Hematopoietic multipotent progenitor cell (in vitro differentiated cells): ENCODE measurements at regions not wholly inside any gene's neighbourhood (a gene's known extent, or its start where the extent isn't known, plus 50 kb on each side); places are given as distances from the start of the nearest gene placed in this dataset.
A peak's percentile ranks its signal among the peaks of the same experiment; 100 is the strongest.

ENCODE experiments used
- DNase-seq, 3 donors: peaks; one replicate each; pipeline ENCODE4 v3.0.0-alpha.2; 2011 to 2015; ENCODE audit warnings: low read depth in 2 of 3, low spot score in 2 of 3

GRCh38 chr6:169961772-169962561 lies 210.5 kb downstream of the ERMARD start:
- peak in 2 of 3 donors; percentile 39 to 53 for DNase-seq

DNA sequence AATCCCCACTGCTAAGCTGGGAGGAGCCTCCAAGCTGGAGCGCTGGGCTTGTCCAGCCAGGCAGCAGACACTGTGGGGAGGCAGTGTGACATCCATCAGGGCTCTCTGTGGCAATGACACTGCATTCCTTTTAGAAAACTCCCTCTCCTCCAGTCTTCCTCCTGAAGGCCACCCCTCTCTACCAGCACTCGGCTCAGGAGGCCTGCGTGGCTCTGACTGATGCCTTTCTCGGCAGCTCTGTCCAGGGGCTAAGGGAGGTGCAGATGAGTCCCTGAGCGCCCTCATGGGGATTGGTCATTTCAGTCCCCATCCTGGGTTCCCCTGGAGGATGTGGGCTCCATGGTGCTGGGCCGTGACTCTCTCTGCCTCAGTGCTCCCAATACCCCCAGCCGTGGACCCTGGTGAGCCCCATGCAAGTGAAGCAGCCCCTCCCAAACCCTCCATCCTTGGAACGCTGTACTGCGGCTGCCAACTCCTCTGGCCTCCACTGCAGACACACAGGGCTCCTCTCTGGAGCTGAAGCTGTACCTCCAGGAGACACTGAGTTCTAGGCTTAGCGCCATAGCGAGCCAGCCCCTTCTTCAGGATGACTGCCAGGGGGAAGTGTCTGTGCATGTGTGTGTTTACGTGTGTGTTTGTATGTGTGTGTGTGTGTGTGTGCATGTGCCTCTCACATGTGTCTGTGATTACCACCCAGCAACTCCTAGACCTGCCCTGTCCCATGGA lies 209.6 kb downstream of the ERMARD start:
- DNase-seq, result no peak

- no peak for DNase-seq
Measured at GRCh38 chr6:169960521-169960885, 209.1 kb downstream of the ERMARD start.

DNA sequence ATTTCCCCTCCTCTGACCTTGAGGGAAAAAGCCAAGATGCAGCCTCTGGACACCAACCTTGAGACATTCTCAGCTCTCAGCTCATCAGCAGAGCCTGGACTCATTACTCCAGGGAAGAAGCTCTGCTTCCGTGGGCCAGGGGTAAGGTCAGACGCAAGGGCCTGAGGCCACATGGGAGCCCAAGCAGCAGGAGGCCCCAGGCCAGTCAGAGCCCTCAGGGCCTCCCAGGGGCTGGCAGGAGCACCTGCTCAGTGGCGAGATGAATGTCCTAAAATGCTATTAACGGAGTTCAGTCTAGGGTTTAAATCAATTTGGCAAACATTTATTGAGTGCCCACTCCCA lies 208.6 kb downstream of the ERMARD start:
- DNase-seq, result no peak

DNA sequence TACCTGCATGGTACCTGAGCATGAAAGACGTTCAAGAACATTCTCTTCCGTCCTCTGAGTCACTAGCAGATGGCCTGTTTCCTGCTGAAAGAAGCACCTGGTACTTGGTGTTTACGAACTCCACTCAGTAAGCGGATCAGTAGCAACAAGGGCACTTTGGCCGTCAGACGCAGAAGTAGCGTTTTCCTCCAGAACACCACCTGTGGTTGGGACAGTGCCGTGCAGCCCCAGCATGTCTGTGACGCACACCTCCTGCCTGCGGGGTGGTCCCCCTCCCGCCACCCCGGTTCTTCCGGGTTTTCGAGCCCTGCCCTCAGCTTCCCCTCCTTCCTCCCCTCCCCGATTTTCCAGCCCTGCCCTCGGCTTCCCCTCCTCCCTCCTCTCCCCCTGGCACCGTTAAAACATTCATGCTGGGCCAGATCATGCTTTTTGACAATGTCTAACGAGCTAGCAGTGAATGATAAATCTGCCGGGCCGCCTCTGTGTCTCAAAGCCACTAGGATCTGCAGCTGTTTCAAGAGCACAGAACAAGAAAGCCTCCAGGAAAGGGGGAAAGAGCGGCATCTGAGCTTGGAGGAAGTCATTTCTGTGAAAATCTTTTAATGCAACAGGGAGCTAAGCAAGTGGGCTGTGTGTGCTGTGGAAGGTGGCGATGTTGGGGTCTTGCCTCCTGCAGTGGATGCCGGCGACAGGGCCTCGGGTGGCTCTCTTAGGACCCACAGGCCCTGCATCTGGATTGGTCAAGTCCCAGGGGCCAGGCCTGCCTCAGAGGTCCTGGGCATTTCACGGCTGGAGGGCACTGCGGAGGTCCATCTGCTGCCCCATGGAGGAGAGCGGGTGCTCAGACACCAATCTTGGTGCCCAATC lies 207.9 kb downstream of the ERMARD start:
- DNase-seq, result peak in 2 of 3 donors; percentile 77 to 82

DNA sequence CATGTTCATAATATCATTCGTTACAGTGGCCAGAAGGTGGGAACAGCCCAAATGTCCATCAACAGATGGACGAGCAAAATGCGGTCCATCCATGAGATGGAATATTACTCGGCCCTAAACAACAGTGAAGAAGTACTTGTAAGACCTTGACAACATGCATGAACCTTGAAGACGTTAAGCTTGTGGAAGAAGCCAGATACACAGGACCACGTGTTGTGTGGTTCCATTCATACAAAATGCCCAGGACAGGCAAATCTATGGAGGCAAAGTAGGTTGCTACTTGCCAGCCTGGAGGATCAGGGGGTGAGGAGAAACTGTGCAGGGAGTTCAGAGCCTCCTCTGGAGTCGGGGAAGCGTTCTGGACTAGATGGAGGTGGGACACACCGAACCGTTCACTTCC lies 207.1 kb downstream of the ERMARD start:
- no peak for DNase-seq

DNA sequence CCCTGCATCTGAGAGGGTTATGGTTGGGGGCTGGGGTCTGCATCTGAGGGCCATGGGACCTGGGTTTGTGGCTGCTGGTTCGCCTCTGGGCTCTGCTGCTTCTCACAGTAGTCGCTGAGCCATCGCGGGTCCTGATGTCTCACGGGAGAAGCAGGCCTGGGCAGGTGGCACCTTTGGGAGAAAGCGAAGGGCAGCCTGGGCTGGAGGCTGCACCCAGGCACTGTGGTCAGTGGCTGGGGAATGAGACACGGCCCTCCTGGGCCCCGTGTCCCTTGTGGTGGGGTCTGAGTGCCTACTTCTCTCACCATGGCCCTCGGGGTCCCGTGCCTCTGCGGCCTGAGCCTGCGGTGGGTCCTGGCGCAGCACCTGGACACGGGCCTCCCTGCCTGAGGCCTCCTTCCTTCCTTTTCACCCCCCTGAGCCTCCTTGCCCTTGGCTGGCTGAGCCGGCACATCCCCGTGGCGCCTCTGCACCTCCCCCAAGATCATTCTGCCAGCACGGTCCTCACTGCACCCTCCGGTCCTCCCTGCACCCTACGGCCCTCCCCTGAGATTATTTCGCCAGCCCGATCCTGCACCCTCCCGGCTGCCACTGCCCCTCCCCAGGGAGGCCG lies 206.0 kb downstream of the ERMARD start:
- DNase-seq, result no peak

DNA sequence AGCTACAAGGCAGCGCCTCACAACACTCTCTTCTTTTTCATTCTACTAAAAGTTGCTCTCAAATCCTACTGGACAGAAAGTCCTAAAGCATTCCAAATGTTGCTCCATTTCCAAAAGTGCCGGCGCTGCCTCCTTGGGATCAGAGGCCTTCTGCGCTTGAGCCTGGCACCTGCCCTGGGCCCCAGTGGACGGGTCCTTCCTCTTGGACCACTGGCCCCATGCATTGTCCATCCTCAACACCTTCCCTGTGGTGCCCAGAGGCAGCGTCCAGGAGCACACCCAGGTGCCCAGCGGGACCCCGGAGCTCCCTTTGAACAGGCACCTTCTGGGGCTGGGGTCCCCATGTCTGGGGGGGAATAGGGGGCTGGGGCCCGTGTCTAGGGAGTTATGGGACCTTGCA lies 205.2 kb downstream of the ERMARD start:
- no peak for DNase-seq

GRCh38 chr6:169955731-169956437 lies 204.5 kb downstream of the ERMARD start:
- DNase-seq, result peak in 1 of 3 donors; percentile 8

- no peak for DNase-seq
Measured at GRCh38 chr6:169954977-169955376, 203.6 kb downstream of the ERMARD start.

DNA sequence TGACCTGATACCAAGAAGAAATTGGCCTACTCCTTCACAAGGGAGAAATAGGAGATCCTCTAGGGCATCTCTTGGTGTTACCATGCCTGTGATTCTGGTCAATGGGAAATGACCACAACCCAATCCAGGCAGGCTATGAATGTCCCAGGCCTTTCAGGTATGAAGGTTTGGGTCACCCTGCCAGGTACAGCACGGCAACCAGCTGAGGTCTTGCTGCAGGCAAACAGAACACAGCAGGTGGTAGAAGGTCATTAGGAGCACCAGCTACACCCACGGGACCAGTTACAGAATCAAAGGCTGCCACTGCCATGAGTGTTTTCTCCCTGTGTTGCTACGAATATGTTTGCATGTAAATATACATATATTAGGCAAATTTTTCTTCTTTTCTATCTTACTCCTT lies 202.3 kb downstream of the ERMARD start:
- no peak for DNase-seq

DNA sequence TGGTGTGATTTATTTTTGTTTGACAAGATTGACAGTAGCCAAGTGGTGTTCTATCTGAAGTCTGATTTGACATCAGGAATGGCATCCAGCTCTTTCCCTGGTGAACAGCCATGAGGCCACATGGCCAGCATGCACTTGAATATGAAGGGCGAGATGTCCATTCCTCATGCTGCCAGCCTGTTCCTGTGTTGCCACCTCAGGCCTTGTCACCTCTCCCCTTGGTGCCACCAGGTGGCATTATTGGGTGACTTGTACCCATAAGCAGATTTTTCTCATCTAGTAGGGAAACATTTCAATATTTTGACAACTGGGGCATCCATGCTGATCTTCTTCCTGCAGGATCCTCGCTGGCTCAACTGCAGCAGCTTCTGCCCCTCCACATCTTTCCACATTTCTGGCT lies 199.1 kb downstream of the ERMARD start:
- DNase-seq, result peak in 2 of 3 donors; percentile 42 to 59

GRCh38 chr6:169949511-169950097 lies 198.2 kb downstream of the ERMARD start:
- no peak for DNase-seq

DNA sequence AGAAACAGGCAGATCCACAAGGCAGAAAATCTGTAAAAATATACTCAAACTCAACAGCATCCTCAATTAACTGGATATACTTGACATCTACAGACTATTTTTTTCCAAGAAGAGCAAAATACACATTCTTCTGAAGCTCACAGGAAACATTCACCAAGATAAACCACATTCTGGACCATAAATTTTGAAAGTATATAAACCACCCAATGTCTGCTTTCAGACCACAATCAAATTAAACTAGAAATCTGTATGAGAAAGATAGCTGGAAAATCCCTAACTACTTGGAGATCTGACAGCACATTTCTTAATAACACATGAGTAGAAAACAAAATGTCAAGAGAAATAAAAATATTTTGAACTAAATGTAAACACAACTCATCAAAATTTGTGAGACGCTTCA lies 195.5 kb downstream of the ERMARD start:
- DNase-seq, result peak in 1 of 3 donors; percentile 50

DNA sequence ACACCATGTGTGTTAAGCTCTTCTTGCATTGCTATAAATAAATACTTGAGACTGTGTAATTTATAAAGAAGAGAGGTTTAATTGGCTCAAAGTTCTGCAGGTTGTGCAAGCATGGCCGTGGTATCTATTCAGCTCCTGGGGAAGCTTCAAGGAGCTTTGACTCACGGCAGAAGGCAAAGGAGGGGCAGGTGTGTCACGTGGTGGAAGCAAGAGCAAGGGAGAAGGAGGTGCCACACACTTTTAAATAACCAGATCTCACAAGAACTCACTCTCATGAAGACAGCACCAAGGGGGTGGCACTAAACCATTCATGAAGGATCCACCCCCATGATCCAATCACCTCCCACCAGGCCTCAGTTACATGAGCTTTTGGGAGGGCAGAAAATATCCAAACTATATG lies 193.7 kb downstream of the ERMARD start:
- DNase-seq, result no peak

DNA sequence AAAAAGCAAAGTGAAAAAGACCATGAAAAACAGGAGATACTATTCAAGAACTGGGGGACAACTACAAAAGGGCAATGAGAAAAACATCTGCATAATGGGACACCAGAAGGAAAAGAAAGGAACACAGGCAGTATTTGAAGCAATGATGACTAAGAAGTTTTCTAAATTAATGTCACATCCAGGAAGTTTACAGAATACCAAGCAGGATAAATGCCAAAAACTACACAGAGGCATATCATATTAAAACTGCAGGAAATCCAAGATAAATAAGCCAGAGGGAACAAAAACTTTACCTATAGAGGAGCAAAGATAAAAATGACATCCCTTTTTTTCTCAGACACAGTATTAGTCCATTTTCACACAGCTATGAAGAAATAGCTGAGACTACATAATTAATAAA lies 193.0 kb downstream of the ERMARD start:
- DNase-seq, result no peak

- DNase-seq, result no peak
Measured at GRCh38 chr6:169944061-169944337, 192.6 kb downstream of the ERMARD start.

DNA sequence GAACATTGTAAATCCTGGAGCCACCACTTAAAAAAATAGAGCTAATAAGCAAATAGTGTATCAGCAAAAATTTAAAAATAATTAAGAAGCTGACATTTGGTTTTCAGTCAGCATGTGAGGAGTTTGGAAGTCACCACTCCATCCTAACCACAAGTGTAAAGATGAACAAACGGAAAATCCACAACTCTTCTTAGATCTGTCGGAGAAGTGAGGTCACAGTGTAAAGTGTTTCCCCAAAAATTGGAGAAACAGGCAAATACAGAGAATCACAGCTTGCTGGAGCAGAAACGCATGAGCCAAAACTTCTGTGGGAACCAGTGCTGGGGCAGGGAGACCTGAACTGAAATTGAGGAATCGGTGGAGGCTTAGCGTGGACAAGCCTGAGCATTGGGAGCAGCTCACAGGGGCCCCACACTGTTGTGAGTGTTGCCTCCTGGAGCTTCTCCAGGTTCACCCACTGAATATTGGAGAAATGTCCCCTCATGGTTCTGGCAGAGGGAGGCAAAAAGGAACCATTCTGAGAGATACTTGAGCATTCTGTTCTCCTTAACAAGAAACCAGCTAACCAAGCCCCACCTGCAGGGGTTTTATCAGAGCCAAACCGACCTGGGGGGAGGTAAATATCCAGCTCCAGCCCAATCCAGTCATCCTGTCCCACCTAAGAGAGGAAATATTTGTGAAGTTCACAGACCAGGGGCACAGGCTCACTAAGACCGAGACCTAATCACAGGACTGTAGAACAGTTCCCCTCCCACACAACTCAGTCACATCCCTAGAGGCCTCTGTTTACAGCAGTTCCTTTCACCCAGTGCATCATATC lies 192.0 kb downstream of the ERMARD start:
- DNase-seq, result no peak

DNA sequence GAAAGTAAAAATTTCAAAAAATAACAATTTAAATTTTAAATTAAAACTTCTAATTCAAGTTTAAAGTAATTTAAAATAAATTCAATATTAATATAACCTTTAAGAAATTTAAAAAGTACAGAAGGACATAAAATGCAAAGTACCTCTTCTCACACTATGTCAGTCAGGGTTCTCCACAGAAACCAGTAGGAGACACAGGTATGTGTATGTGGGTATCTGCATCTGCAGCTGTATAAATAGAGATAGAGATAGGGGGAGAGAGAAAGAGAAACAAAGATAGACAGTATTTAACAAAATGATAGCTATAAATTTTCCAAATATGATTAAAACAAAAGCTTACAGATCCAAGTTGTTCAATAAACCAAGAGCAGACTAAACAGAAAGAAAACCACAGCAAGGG lies 190.8 kb downstream of the ERMARD start:
- no peak for DNase-seq
